Mucosa of descending colon (tissue), 3 donors: ENCODE measurements at regions not wholly inside any gene's neighbourhood (a gene's known extent, or its start where the extent isn't known, plus 50 kb on each side); places are given as distances from the start of the nearest gene placed in this dataset.

ENCODE experiments used
- ATAC-seq: fragments of 200-7000 bp; cut with Tn5 transposase; one replicate; pipeline ENCODE4 v1.9.1; 2020; ENCODE audit warnings: mild to moderate bottlenecking, moderate library complexity
- DNase-seq, 3 donors: peaks; one replicate each; pipeline ENCODE4 v3.0.0-alpha.2; 2020
- H3K36me3 ChIP-seq: fragments of 200-600 bp; one replicate; pipeline ENCODE4 v1.8.0; 2021; ENCODE audit warnings: low read depth, mild to moderate bottlenecking
- H3K4me1 ChIP-seq: fragments of 200-600 bp; one replicate; pipeline ENCODE4 v1.8.0; 2021; ENCODE audit warnings: low read depth, mild to moderate bottlenecking
- H3K4me3 ChIP-seq: fragments of 200-600 bp; one replicate; pipeline ENCODE4 v1.8.0; 2021; ENCODE audit warnings: mild to moderate bottlenecking
- H3K9me3 ChIP-seq: fragments of 200-600 bp; one replicate; pipeline ENCODE4 v1.8.0; 2021; ENCODE audit warnings: mild to moderate bottlenecking
- CTCF ChIP-seq: fragments of 200-600 bp; IDR thresholded peaks from one replicate; pipeline ENCODE4 v1.8.0; 2022; ENCODE audit warnings: antibody characterized with exemption, mild to moderate bottlenecking
- intact Hi-C, 2 donors: fragments of 100-400 bp; cut with DNase I in 1 of 2; cut with micrococcal nuclease in 1 of 2; formaldehyde crosslinking; loops; one replicate each; pipeline versions ENCODE4 v1.11.0 to v1.11.1; 2022; cut with DNase I, micrococcal nuclease
- donor health status: DM: no; HTN: no; CAD: no; lungs with moderate emphysema.
- donor health status: DM: no; HTN: no; CAD: no.
- donor health status: DM: no; HTN: yes; CAD: no.

GRCh38 chr1:232239998-232240397, 389.9 kb downstream of the SIPA1L2 start:
- H3K36me3 ChIP-seq, result no peaks in the 10 kb centered on the region
- H3K4me3 ChIP-seq, result no peak overlapping the region
- no peaks in the 10 kb centered on the region for H3K9me3 ChIP-seq
- intact Hi-C loops, result no loop called here
- ATAC-seq (no peak), DNase-seq (no peak)
- H3K4me1 ChIP-seq, result no peaks in the 10 kb centered on the region
- no peak for TF ChIP-seq CTCF

- no peak for DNase-seq
- TF ChIP-seq CTCF, result no peak
- Histone ChIP-seq H3K4me1 (no peaks in the 10 kb centered on the region), H3K4me3 (no peak overlapping the region), H3K36me3 (no peaks in the 10 kb centered on the region), H3K9me3 (no peaks in the 10 kb centered on the region)
- no peak for ATAC-seq
- intact Hi-C loops, result no loop called here
These were observed 390.4 kb downstream of the SIPA1L2 start for GRCh38 chr1:232239522-232239921.

- TF ChIP-seq CTCF, result no peak
- H3K36me3 ChIP-seq, result no peaks in the 10 kb centered on the region
- ATAC-seq (no peak), DNase-seq (no peak)
- no peaks in the 10 kb centered on the region for H3K9me3 ChIP-seq
- no peak overlapping the region for H3K4me3 ChIP-seq
- H3K4me1 ChIP-seq, result no peaks in the 10 kb centered on the region
- intact Hi-C loops, result no loop called here
These were observed 391.9 kb downstream of the SIPA1L2 start for GRCh38 chr1:232238009-232238408.

- intact Hi-C loops, result no loop called here
- ATAC-seq (no peak), DNase-seq (no peak)
These were observed 402.6 kb downstream of the SIPA1L2 start for GRCh38 chr1:232227306-232227705.

GRCh38 chr1:232226197-232226712, 403.7 kb downstream of the SIPA1L2 start:
- Histone ChIP-seq H3K4me1 (no peaks in the 10 kb centered on the region), H3K9me3 (no peaks in the 10 kb centered on the region), H3K36me3 (no peaks in the 10 kb centered on the region), H3K4me3 (no peak overlapping the region)
- DNase-seq (peak in 1 of 3 donors; percentile 7), ATAC-seq (peak; percentile 53)
- intact Hi-C loops, result no loop called here
- TF ChIP-seq CTCF, result no peak

More at GRCh38 chr1:232227306-232227705, 402.6 kb downstream of the SIPA1L2 start:
- Histone ChIP-seq H3K4me1 (no peaks in the 10 kb centered on the region), H3K9me3 (no peaks in the 10 kb centered on the region), H3K4me3 (no peak overlapping the region), H3K36me3 (no peaks in the 10 kb centered on the region)
- TF ChIP-seq CTCF, result no peak
